HG03558 (cell line): ENCODE measurements at regions not wholly inside any gene's neighbourhood (a gene's known extent, or its start where the extent isn't known, plus 50 kb on each side); places are given as distances from the start of the nearest gene placed in this dataset.

Source experiments
- ATAC-seq: cut with Tn5 transposase; IDR thresholded peaks from one replicate; pipeline ENCODE4 v1.9.1; 2021; ENCODE audit warnings: moderate number of reproducible peaks; ENCODE audit not compliant: unreplicated experiment; ENCODE audit errors: extremely low read depth

GRCh38 chr6:106035655-106036054 lies 50.5 kb upstream of the PRDM1 start:
- no peak for ATAC-seq

DNA sequence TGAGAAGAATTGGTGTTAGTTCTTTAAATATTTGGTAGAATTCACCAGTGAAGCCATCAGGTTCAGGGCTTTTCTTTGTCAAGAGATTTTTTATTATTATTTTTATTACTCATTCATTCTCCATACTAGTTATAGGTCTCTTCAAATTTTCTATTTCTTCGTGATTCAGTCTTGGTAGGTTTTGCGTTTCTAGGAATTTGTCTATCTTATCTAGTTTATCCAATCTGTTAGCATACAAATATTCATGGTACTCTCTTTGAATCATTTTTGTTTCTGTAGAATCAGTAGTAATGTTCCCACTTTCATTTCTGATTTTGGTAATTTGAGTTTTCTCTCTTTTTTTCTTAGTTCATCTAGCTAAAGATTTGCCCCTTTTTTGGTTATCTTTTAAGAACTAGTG lies 52.3 kb upstream of the PRDM1 start:
- ATAC-seq = no peak

- ATAC-seq = no peak
These were observed 58.4 kb upstream of the PRDM1 start for GRCh38 chr6:106027758-106028157.

- no peak for ATAC-seq
These were observed 59.1 kb upstream of the PRDM1 start for GRCh38 chr6:106026748-106027715.

DNA sequence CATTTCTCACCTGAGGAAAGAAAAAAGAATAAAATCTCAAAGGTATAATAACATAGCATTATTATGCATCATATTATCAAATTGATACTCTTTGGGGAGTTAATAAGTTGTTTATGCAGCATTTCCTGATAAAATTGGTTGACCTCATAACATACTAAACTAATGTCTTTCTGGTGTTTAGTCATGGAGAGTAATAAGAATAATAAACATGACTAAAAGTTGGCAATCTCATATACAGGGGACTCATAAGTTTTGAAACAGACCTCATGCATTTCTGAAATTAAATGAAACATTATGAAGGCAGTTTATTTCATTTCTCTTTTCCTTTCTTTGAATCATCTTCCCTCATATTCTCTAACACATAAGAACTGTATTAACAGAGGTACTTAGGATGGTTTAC lies 60.5 kb upstream of the PRDM1 start:
- ATAC-seq = no peak

GRCh38 chr6:106022801-106023200 lies 63.3 kb upstream of the PRDM1 start:
- no peak for ATAC-seq

DNA sequence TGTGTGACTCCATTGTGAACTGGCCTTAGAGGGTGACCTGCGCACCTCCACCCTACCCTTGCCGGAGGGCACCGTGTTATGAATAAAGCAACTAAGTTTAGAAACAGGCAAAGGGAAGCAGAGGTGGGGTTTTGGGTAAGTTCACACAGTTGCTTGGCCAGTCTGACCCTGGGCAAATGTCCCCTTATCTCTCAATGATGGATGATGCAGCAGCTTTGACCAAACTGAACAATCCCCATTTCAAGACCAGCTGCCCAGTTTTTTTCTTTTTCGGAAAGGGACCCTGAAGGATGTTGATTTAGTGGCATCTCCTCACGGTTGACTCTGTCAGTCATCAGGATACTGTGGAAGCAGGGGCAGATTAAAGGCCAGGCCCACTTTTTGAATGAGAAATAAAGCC lies 68.7 kb upstream of the PRDM1 start:
- no peak for ATAC-seq

DNA sequence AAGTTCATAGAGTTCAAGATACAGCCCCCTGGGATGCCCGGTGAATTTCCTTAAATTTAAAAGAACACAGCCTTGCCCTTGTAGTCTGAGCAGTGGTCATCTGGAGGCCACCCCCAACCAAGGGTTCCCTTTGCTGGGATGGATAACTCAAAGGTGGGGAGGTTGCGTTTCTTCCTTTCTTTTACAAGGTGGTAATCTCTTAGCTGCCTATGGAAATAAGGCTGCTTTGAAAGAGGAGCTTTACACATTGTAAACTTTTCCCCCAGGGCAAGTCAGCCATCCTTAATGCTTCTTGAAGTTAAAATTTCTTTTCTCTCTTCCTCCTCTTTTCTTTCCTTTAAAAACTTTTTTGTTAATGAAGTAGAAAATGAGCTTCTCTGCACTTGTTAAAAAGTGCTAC lies 71.2 kb upstream of the PRDM1 start:
- no peak for ATAC-seq

DNA sequence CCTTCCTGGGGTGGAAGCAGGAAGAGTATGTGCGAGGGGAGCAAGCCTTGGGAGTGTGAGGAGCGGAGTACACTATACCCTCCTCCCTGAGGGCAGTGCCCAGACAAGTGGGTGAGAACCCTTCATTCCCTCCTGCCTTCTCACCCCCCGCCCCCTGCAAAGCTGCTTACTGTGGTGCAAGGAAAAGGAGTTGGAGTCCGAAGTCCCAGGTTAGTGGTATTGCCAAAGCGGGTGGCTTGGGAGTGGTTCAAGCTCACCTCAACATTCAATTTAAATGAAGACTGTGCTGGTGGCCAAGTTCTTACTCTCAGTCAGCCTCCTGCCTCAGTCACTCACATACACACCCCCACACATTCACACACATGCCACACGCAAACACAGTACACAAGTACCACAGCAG lies 74.7 kb upstream of the PRDM1 start:
- ATAC-seq = no peak

DNA sequence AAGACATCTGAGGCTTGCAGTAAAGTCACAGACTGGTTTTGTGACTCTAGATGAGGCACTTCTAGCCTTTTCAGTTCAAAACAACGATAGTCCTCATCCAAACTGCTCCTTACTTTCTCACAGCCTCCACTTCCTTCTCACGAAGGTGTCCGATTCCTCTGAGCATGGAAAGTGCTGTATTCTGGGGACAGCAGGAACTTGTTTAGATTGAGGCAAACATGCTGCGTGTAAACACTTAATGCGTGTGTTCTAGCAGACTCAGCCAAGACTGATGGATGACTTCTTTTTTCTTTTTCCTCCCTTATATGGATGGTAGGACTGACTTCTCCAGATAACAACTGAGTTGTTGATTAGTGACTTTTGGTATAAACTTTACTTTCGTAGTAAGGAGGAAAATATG lies 80.2 kb upstream of the PRDM1 start:
- no peak for ATAC-seq

DNA sequence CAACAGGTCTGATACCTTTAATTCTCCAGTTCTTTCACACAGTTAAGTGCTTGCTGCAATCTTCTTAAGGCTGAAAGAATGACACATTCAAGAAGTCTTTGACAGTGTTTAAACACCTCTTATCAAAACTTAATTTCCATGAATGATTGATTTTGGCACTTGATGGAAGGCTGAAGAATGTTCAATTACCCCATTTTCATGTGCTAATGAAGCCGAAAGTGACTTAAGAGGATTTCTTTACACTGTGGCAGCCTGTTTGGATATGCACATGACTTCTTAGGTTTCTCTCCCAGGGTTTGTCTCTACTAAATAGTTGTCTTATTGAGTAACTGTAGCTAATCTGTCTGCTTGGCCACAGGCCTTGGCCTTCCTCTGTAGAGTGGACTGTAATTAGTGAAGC lies 81.1 kb upstream of the PRDM1 start:
- no peak for ATAC-seq

DNA sequence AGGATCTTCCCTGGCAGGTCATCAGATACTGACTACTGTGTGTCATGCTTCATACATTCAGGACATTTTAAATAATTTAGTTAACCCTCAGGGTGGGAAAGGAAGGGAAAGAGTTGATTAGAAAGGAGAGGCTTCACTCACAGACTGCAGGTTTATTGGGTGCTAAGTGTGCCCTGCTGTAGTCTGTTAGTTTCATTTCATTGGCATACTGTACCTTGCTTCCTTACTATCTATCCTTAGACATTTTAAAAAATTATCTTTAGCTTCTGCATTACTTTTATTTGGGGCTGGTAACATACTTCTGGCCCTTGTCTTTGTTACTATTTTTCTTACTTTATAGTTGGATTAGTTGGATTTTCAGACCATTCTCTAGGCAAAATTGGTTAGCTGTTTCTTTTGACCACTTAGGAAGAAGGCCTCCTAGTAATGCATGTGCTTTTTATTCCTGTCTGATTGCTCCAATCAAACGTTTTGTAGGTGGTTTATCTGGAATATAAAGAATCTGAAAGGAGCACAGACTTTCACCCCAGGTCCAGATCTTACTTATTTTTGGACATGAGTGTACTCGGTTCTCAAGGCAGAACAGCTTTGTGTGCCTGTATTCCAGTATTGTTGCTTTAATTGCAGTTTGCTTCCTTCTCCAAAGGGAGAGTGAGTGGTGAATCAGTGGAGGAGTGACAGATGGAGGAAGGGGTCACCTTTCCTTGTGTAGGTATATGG lies 82.7 kb upstream of the PRDM1 start:
- no peak for ATAC-seq

DNA sequence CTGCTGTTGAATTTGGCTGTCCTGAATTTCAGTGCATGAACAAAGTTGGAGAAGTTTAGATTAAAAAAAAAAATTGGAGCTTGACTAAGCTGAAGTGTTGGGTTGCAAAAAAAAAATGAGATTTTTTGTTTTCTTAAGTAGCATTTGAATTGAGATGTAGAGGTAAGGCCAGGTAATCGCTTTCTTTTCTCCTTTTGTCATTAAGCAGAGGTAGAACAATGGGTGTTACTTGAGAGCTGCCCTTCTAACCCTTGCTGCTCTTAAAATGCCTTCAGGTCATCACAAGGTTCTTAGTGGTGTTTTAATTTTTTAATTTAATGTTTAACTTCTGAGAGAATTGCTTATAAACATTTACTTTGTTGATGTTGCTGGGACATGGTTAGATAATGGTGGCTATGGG lies 84.1 kb upstream of the PRDM1 start:
- no peak for ATAC-seq

DNA sequence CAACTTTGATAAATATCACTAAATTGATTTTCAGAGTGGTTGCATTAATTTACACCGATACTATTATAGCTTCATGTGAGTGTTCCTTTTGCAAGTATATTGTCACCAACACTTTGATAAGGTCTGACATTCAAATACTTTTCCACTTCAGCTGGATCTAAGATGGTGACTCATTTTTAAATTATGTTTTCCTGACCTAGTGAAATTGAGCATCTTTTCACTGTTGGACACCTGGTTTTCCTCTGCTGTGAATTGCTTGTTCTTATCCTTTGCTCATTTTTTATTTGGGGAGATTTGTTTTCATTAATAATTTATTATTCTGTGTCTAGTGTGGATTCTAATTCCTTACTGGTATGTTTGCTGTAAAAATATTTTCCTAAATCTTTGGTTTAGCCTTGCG lies 85.2 kb upstream of the PRDM1 start:
- ATAC-seq = no peak

DNA sequence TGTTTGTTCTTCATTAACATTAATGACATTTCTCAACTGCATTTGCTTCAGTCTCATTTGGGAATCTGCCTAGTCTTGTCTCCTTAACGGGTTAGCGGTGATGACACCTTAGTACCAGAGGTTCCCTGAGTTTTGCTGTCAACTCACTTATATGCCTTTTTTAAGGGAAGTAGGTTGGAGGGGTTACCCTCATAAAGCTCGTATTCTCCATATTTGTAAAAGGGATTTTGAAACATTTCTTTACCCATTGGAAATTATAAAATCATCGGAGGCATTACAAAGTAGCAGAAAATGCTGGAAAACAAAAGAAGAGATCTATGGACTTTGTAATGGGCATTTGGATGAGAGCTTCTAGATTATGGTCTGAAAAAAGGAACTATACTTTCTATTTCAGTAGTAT lies 88.7 kb upstream of the PRDM1 start:
- ATAC-seq = no peak

DNA sequence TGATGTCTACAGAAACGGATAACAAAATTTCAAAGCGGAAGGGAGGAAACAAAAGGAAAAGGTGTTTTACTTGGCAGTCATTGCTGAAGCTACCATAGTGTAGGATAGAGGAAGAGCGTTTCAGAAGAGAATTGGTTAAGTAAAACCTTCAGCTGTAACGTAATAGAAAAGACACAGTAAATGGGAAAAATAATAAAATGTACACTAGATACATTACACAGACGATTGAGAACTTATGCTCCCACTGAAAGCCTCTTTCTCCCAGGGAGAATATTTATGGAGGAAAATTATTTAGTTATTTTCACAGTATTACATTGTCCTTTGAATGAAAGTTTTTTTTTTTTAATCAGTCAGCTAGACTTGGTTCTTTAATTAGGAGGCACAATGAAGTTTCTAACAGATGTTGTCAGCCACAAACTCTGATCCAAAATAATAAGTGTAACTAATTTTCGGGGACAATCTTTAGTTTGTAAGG lies 90.7 kb upstream of the PRDM1 start:
- no peak for ATAC-seq

DNA sequence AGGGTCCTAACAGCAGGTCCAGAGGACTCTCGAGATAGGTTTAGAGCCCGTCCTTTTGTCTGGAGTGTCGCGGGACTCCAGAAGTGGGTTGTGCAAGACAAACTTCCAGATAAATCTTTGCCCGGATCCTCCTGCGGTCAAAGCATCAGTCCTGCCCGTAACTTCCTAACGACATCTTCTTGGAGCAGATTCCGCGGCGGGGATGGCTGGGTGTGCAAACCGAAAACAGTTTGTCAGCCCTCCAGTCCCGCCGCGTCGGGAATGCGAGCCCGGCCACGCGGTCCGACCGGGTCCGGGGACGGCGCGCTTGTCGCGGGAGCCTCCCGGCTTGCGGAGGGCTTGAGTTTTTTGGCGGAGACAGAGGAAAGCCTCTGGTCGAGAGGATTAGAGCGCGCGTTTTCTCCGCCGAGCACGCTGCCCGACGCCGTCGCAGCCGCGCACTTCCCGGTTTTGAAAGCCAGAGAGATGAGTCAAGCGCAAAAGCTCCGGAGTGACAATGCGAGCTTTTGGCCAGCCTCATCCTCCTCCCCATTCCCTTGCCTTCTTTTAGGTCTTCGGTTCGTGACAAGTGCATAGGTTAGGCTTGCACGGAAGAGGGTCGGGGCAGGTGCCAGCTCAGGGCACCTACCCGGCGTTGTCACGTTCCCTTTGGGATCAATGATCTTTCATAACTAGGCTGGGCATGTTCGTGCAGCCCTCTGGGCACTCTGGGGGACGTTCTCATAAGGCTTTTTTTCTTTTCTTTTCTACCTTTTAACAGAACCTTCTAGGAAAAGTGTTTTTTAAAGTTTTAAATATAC lies 91.3 kb upstream of the PRDM1 start:
- ATAC-seq = no peak

DNA sequence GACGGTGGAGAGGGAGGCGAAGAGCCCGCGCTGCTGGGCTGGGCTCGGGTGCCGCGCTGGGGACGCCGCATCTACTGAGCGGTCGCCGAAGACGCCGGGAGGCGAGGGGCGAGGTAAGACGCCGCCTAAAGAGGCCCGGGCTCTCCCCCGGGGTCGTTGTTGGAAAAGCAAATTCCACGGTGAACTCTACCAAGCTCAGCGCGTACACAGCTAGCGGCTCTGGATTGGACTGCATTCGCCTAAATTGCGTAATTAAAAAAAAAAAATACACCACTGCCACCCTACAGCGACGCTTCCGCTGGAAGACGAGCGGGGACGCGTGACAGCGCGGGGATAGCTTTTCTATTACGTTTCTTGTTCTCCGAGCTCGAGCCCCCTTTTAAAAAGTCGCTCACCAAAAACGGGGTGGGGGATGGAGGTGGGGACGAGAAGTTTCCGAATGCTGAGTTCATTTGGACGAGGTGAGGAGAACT lies 92.0 kb upstream of the PRDM1 start:
- no peak for ATAC-seq

DNA sequence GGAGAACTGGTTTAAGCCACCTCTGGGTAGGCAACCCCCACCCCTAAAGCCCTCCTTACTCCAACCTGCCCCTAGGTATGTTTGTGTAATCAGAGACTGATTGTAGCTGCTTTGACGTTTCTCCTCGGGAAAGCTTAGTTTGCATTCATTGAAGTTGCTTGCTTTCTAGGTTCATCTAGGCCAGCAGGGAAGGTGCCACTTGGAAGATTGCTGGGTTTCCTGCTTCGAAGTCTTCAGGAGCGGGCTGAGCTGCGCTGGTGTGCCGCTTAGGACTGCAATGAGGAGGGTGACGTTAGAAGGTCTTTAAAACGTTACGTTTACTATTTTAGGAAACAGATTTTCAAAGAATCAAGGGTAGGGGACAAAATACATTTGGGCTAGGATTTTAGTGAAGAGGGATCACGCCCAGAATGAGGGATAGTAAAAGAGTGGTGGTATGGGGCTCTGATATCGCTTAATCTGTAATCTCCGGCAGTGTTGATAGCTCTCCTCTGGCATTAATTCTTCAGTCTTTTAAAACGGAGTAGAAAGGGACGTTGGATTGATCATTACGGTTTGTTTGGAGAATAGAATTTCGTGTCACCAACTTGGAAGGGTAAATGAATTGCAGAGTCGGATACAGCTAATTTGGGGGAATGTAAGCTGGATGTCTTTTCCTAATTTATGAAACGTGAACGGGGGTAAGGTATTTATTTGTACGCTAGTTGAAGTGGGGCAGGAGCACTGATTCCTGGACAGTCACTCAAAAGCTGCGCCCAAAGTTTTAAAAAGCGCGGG lies 92.6 kb upstream of the PRDM1 start:
- no peak for ATAC-seq
